Vagina (tissue), 2 donors: ENCODE measurements at regions not wholly inside any gene's neighbourhood (a gene's known extent, or its start where the extent isn't known, plus 50 kb on each side); places are given as distances from the start of the nearest gene placed in this dataset.

ENCODE experiments used
- DNase-seq, 2 donors: peaks; one replicate each; pipeline ENCODE4 v3.0.0-alpha.2; 2017; ENCODE audit errors: extremely low spot score in 2 of 2
- H3K27ac ChIP-seq: fragments of 200-600 bp; sonication (generic); one replicate; pipeline ENCODE4 v1.5.1; 2019
- H3K27me3 ChIP-seq: fragments of 200-600 bp; sonication (generic); one replicate; pipeline ENCODE4 v1.5.1; 2019
- H3K36me3 ChIP-seq, 2 donors: fragments of 200-600 bp; sonication (generic); one replicate each; pipeline ENCODE4 v1.5.1; 2017 to 2019
- H3K4me1 ChIP-seq: fragments of 200-600 bp; sonication (generic); one replicate; pipeline ENCODE4 v1.5.1; 2019
- H3K4me3 ChIP-seq, 2 donors: fragments of 200-600 bp; sonication (generic); 1 replicate in 1 of 2; 2 replicates in 1 of 2; pipeline ENCODE4 v1.5.1; 2016 to 2019
- H3K9me3 ChIP-seq: fragments of 200-600 bp; sonication (generic); one replicate; pipeline ENCODE4 v1.5.1; 2019
- CTCF ChIP-seq, 3 experiments: fragments of 450-650 bp in 2 of 3; fragments of 200-600 bp in 1 of 3; sonication (generic) in 1 of 3; IDR thresholded peaks; one replicate each; pipeline ENCODE4 v1.5.1; 2017 to 2019; ENCODE audit warnings: antibody characterized with exemption in 3 of 3, mild to moderate bottlenecking in 2 of 3, moderate library complexity in 2 of 3
- POLR2A ChIP-seq, 2 donors: fragments of 450-650 bp; IDR thresholded peaks; one replicate each; pipeline ENCODE4 v1.6.1; 2017; ENCODE audit warnings: antibody characterized with exemption in 2 of 2, mild to moderate bottlenecking in 2 of 2, moderate library complexity in 2 of 2
- POLR2AphosphoS5 ChIP-seq, 2 donors: sonication (generic); formaldehyde crosslinking; IDR thresholded peaks; one replicate each; pipeline ENCODE4 v1.9.0; 2017; ENCODE audit warnings: antibody characterized with exemption in 2 of 2, mild to moderate bottlenecking in 2 of 2, low read depth in 1 of 2; ENCODE audit not compliant: insufficient read depth in 1 of 2
- intact Hi-C: fragments of 100-400 bp; cut with DNase I; formaldehyde crosslinking; loops from one replicate; pipeline ENCODE4 v1.15.1; 2023

GRCh38 chr3:159429702-159430101 lies 558.9 kb upstream of the IL12A start:
- intact Hi-C loops = no loop called here
- Histone ChIP-seq H3K4me3 (no peak overlapping the region), H3K27ac (no peak overlapping the region), H3K9me3 (no peaks in the 10 kb centered on the region), H3K27me3 (no peaks in the 10 kb centered on the region), H3K36me3 (no peaks in the 10 kb centered on the region), H3K4me1 (no peaks in the 10 kb centered on the region)
- no peak for DNase-seq
- TF ChIP-seq POLR2A (IDR thresholded peaks at IDR 0.05) (no peak), CTCF (IDR thresholded peaks at IDR 0.05) (no peak)

GRCh38 chr3:159432682-159433340 lies 555.8 kb upstream of the IL12A start:
- no peaks in the 10 kb centered on the region for H3K9me3 ChIP-seq
- H3K36me3 ChIP-seq = no peaks in the 10 kb centered on the region
- TF ChIP-seq CTCF (IDR thresholded peaks at IDR 0.05) = no peak
- no peak for TF ChIP-seq POLR2A (IDR thresholded peaks at IDR 0.05)
- TF ChIP-seq POLR2AphosphoS5 (IDR thresholded peaks at IDR 0.05; ENCODE audit: insufficient read depth in 1 of 2, low read depth in 1 of 2) = no peak
- intact Hi-C loops = no loop called here
- DNase-seq = no peak
- H3K27me3 ChIP-seq = no peaks in the 10 kb centered on the region
- H3K27ac ChIP-seq = no peak overlapping the region
- H3K4me3 ChIP-seq = no peak overlapping the region
- no peaks in the 10 kb centered on the region for H3K4me1 ChIP-seq

- DNase-seq = no peak
- intact Hi-C loops = no loop called here
- H3K27ac ChIP-seq = no peak overlapping the region
- no peaks in the 10 kb centered on the region for H3K4me1 ChIP-seq
- no peaks in the 10 kb centered on the region for H3K36me3 ChIP-seq
- no peak for TF ChIP-seq CTCF (IDR thresholded peaks at IDR 0.05)
- no peak for TF ChIP-seq POLR2AphosphoS5 (IDR thresholded peaks at IDR 0.05; ENCODE audit: insufficient read depth in 1 of 2, low read depth in 1 of 2)
- no peak for TF ChIP-seq POLR2A (IDR thresholded peaks at IDR 0.05)
- H3K27me3 ChIP-seq = no peaks in the 10 kb centered on the region
- H3K4me3 ChIP-seq = no peak overlapping the region
- no peaks in the 10 kb centered on the region for H3K9me3 ChIP-seq
These were observed 549.3 kb upstream of the IL12A start for GRCh38 chr3:159439346-159439745.

- intact Hi-C loops = no loop called here
- Histone ChIP-seq H3K9me3 (no peaks in the 10 kb centered on the region), H3K27ac (no peak overlapping the region), H3K4me1 (no peaks in the 10 kb centered on the region), H3K4me3 (no peak overlapping the region), H3K36me3 (no peaks in the 10 kb centered on the region), H3K27me3 (no peaks in the 10 kb centered on the region)
- TF ChIP-seq POLR2AphosphoS5 (IDR thresholded peaks at IDR 0.05; ENCODE audit: insufficient read depth in 1 of 2, low read depth in 1 of 2) (no peak), POLR2A (IDR thresholded peaks at IDR 0.05) (no peak), CTCF (IDR thresholded peaks at IDR 0.05) (no peak)
- DNase-seq = no peak
These were observed 547.4 kb upstream of the IL12A start for GRCh38 chr3:159441279-159441678.

GRCh38 chr3:159443266-159443665 lies 545.4 kb upstream of the IL12A start:
- Histone ChIP-seq H3K27me3 (no peaks in the 10 kb centered on the region), H3K36me3 (no peaks in the 10 kb centered on the region), H3K27ac (no peak overlapping the region), H3K4me1 (no peaks in the 10 kb centered on the region), H3K9me3 (no peaks in the 10 kb centered on the region), H3K4me3 (no peak overlapping the region)
- intact Hi-C loops = no loop called here
- no peak for DNase-seq
- TF ChIP-seq CTCF (IDR thresholded peaks at IDR 0.05) = no peak
- TF ChIP-seq POLR2AphosphoS5 (IDR thresholded peaks at IDR 0.05; ENCODE audit: insufficient read depth in 1 of 2, low read depth in 1 of 2) = no peak
- TF ChIP-seq POLR2A (IDR thresholded peaks at IDR 0.05) = no peak
